ENCODE measurements at regions not wholly inside any gene's neighbourhood (a gene's known extent, or its start where the extent isn't known, plus 50 kb on each side); places are given as distances from the start of the nearest gene placed in this dataset.
A peak's percentile ranks its signal among the peaks of the same experiment; 100 is the strongest.

DNA sequence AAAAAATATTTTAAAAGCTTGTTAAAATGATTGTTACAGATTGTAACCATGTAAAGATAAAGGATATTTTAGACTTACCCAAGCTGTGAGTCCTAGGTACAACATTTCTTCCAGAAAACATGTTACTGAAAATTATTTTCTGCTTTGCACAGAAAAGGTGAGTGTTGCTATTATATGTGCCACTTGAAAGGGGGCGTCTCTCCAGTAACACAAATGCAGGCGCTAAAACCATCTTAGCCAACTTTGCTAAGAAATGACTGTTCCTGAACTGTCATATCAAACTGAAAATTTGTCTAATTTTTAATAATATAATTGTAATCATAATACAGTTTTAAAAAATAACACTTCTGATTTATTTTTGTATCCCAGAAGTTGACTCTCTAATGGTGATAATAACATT is 75.6 kb upstream of the KRAS start:
- H3K9me3 ChIP-seq (replicated peaks; ENCODE audit: insufficient read depth, low read length), result no peaks in the 10 kb centered on the region
- H3K36me3 ChIP-seq (replicated peaks; ENCODE audit: insufficient read depth, low read length), result no peaks in the 10 kb centered on the region
- peaks cover 33% of the 10 kb centered on the region for H3K4me1 ChIP-seq (ENCODE audit: low read length)
- H3K27me3 ChIP-seq (replicated peaks; ENCODE audit: insufficient read depth, low read length), result peaks cover 13% of the 10 kb centered on the region; the same call in 1 of the 2 replicates
- H2AFZ ChIP-seq (ENCODE audit: low read length), result no peak overlapping the region
- H3K9ac ChIP-seq (ENCODE audit: low read length), result no peak overlapping the region
- H3K4me2 ChIP-seq (ENCODE audit: low read depth, low read length), result no peak overlapping the region
- H3K9me2 ChIP-seq (replicated peaks; ENCODE audit: insufficient read depth, low read length), result no peaks in the 10 kb centered on the region
- TF ChIP-seq EZH2 (optimal IDR thresholded peaks at IDR 0.05; ENCODE audit: low read depth, low read length) (no peak), CTCF (IDR thresholded peaks at IDR 0.05; ENCODE audit: low read length) (no peak), EZH2phosphoT487 (IDR thresholded peaks at IDR 0.05; ENCODE audit: low read length) (no peak)
- peaks cover 8% of the 10 kb centered on the region; the same call in 1 of the 2 replicates for H3F3A ChIP-seq (ENCODE audit: insufficient read depth, low read length)
- no peaks in the 10 kb centered on the region for H4K20me1 ChIP-seq (ENCODE audit: insufficient read depth, low read length)
- H3K27ac ChIP-seq (ENCODE audit: low read length), result no peak overlapping the region
- no peak overlapping the region for H3K4me3 ChIP-seq (ENCODE audit: low read length)
- DNase-seq, result no peak
- H3K79me2 ChIP-seq (ENCODE audit: low read length), result no peaks in the 10 kb centered on the region

DNA sequence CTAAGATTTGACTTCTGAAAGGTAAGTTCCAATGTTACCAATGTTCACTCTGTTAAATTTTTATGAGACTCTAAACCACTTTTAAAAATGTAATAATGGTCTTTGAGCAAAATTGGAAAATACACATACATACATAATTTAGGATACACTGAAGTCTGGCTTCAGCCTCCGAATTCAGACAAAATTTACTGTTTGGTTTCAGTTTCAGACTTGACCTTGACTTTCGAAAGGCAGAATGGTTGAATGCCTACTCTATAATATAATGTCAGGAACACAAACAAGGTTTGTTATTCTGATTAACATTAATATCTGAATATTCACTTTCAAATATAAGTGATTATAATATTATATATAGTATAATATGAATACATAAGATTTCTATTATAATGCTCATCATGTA is 74.1 kb upstream of the KRAS start:
- H3K4me1 ChIP-seq (ENCODE audit: low read length), result peaks cover 39% of the 10 kb centered on the region
- H3F3A ChIP-seq (ENCODE audit: insufficient read depth, low read length), result peaks cover 10% of the 10 kb centered on the region; the same call in 1 of the 2 replicates
- H2AFZ ChIP-seq (ENCODE audit: low read length), result no peak overlapping the region

DNA sequence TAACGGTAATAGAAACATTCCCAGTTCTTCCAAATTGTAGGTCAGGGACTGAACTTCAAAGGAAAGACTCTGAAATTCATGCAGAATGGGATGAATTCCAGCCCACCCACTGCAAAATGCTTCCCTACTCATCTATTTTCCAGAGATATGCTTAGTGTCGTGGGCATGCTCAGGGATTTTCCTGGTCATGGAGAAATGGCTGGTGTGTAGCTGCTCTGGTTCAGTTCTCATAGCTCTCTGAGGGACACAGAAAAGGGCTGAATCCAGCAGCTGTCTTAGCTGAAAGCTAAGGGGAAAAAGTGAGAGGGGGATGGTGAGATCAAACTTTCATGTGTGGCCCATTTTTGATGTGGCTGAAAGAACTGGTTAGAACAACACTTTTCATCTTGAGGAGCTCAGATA is 72.9 kb upstream of the KRAS start:
- Histone ChIP-seq H3K27me3 (replicated peaks; ENCODE audit: insufficient read depth, low read length) (peaks cover 19% of the 10 kb centered on the region; the same call in 1 of the 2 replicates), H3K9me2 (replicated peaks; ENCODE audit: insufficient read depth, low read length) (no peaks in the 10 kb centered on the region), H3K4me2 (ENCODE audit: low read depth, low read length) (peak overlapping the region; percentile 53; the same call in 1 of the 2 replicates), H3K36me3 (replicated peaks; ENCODE audit: insufficient read depth, low read length) (no peaks in the 10 kb centered on the region), H3K4me1 (ENCODE audit: low read length) (peaks cover 45% of the 10 kb centered on the region), H3K4me3 (ENCODE audit: low read length) (no peak overlapping the region), H3K9me3 (replicated peaks; ENCODE audit: insufficient read depth, low read length) (no peaks in the 10 kb centered on the region), H3K27ac (ENCODE audit: low read length) (peak overlapping the region; percentile 15; the same call in 1 of the 2 replicates), H3K9ac (ENCODE audit: low read length) (no peak overlapping the region), H3F3A (ENCODE audit: insufficient read depth, low read length) (peaks cover 12% of the 10 kb centered on the region; the same call in 1 of the 2 replicates), H2AFZ (ENCODE audit: low read length) (no peak overlapping the region), H3K79me2 (ENCODE audit: low read length) (no peaks in the 10 kb centered on the region), H4K20me1 (ENCODE audit: insufficient read depth, low read length) (no peaks in the 10 kb centered on the region)
- TF ChIP-seq EZH2phosphoT487 (IDR thresholded peaks at IDR 0.05; ENCODE audit: low read length), result no peak
- no peak for TF ChIP-seq CTCF (IDR thresholded peaks at IDR 0.05; ENCODE audit: low read length)
- no peak for TF ChIP-seq EZH2 (optimal IDR thresholded peaks at IDR 0.05; ENCODE audit: low read depth, low read length)
- DNase-seq, result peak; percentile 76

More for the DNA sequence above, 74.1 kb upstream of the KRAS start:
- H3K79me2 ChIP-seq (ENCODE audit: low read length), result no peaks in the 10 kb centered on the region
- no peaks in the 10 kb centered on the region for H3K9me3 ChIP-seq (replicated peaks; ENCODE audit: insufficient read depth, low read length)
- H3K9me2 ChIP-seq (replicated peaks; ENCODE audit: insufficient read depth, low read length), result no peaks in the 10 kb centered on the region
- H3K27me3 ChIP-seq (replicated peaks; ENCODE audit: insufficient read depth, low read length), result peaks cover 19% of the 10 kb centered on the region; the same call in 1 of the 2 replicates
- peak overlapping the region; percentile 53; the same call in 1 of the 2 replicates for H3K4me2 ChIP-seq (ENCODE audit: low read depth, low read length)
- peak overlapping the region; percentile 31; the same call in 1 of the 2 replicates for H3K4me3 ChIP-seq (ENCODE audit: low read length)
- no peaks in the 10 kb centered on the region for H3K36me3 ChIP-seq (replicated peaks; ENCODE audit: insufficient read depth, low read length)
- no peaks in the 10 kb centered on the region for H4K20me1 ChIP-seq (ENCODE audit: insufficient read depth, low read length)
- DNase-seq, result peak; percentile 71
- no peak overlapping the region for H3K9ac ChIP-seq (ENCODE audit: low read length)
- H3K27ac ChIP-seq (ENCODE audit: low read length), result no peak overlapping the region
- no peak for TF ChIP-seq EZH2 (optimal IDR thresholded peaks at IDR 0.05; ENCODE audit: low read depth, low read length)
- no peak for TF ChIP-seq EZH2phosphoT487 (IDR thresholded peaks at IDR 0.05; ENCODE audit: low read length)
- no peak for TF ChIP-seq CTCF (IDR thresholded peaks at IDR 0.05; ENCODE audit: low read length)

Measured in MM.1S (cell line).